Activated naive CD4-positive, alpha-beta T cell treated with anti-CD3 and anti-CD28 coated beads, Interleukin-2, amount 50 U/mL, for 16 hours (primary cell): ENCODE measurements at regions not wholly inside any gene's neighbourhood (a gene's known extent, or its start where the extent isn't known, plus 50 kb on each side); places are given as distances from the start of the nearest gene placed in this dataset.
"Not testable (repeated sequence)": the region's sequence is repeated elsewhere in the genome, so short reads cannot be mapped to it uniquely, and the experiment has no call there.

ENCODE experiments used
- DNase-seq: peaks from one replicate; pipeline ENCODE4 v3.0.0-alpha.2; 2020

GRCh38 chr5:123965626-123966025, 453.6 kb downstream of the CSNK1G3 start:
- DNase-seq, result no peak

GRCh38 chr5:123964884-123965283, 452.9 kb downstream of the CSNK1G3 start:
- no peak for DNase-seq

- no peak for DNase-seq
Observed at GRCh38 chr5:123960526-123960925, 448.5 kb downstream of the CSNK1G3 start.

- no peak for DNase-seq
Observed at GRCh38 chr5:123951582-123951977, 439.6 kb downstream of the CSNK1G3 start.

- no peak for DNase-seq
Observed at GRCh38 chr5:123950701-123951581, 439.0 kb downstream of the CSNK1G3 start.

GRCh38 chr5:123949807-123950340, 437.9 kb downstream of the CSNK1G3 start:
- no peak for DNase-seq

GRCh38 chr5:123949043-123949804, 437.2 kb downstream of the CSNK1G3 start:
- no peak for DNase-seq

- no peak for DNase-seq
Observed at GRCh38 chr5:123947797-123948196, 435.8 kb downstream of the CSNK1G3 start.

- no peak for DNase-seq
Observed at GRCh38 chr5:123945548-123945947, 433.6 kb downstream of the CSNK1G3 start.

- no peak for DNase-seq
Observed at GRCh38 chr5:123943151-123943550, 431.2 kb downstream of the CSNK1G3 start.

GRCh38 chr5:123940416-123940815, 428.4 kb downstream of the CSNK1G3 start:
- no peak for DNase-seq

GRCh38 chr5:123937230-123937629, 425.3 kb downstream of the CSNK1G3 start:
- DNase-seq, result no peak

- no peak for DNase-seq
Observed at GRCh38 chr5:123936548-123936947, 424.6 kb downstream of the CSNK1G3 start.

GRCh38 chr5:123933812-123934211, 421.8 kb downstream of the CSNK1G3 start:
- DNase-seq, result not testable (repeated sequence)

GRCh38 chr5:123929055-123929474, 417.1 kb downstream of the CSNK1G3 start:
- DNase-seq, result no peak

- no peak for DNase-seq
Observed at GRCh38 chr5:123928401-123928800, 416.4 kb downstream of the CSNK1G3 start.

GRCh38 chr5:123921193-123921592, 409.2 kb downstream of the CSNK1G3 start:
- no peak for DNase-seq

GRCh38 chr5:123916345-123917121, 404.6 kb downstream of the CSNK1G3 start:
- no peak for DNase-seq

- no peak for DNase-seq
Observed at GRCh38 chr5:123914333-123914732, 402.4 kb downstream of the CSNK1G3 start.

GRCh38 chr5:123907349-123907748, 395.4 kb downstream of the CSNK1G3 start:
- DNase-seq, result no peak

- no peak for DNase-seq
Observed at GRCh38 chr5:123906698-123907295, 394.8 kb downstream of the CSNK1G3 start.

- no peak for DNase-seq
Observed at GRCh38 chr5:123885081-123885480, 373.1 kb downstream of the CSNK1G3 start.

GRCh38 chr5:123882965-123883345, 371.0 kb downstream of the CSNK1G3 start:
- no peak for DNase-seq
